HG03159 (cell line): ENCODE measurements at regions not wholly inside any gene's neighbourhood (a gene's known extent, or its start where the extent isn't known, plus 50 kb on each side); places are given as distances from the start of the nearest gene placed in this dataset.

Experiments
- ATAC-seq: cut with Tn5 transposase; IDR thresholded peaks from one replicate; pipeline ENCODE4 v1.9.1; 2021; ENCODE audit warnings: mild to moderate bottlenecking, moderate library complexity; ENCODE audit not compliant: unreplicated experiment

- ATAC-seq: no peak
Observed at GRCh38 chr5:128591598-128592455, 53.8 kb upstream of the FBN2 start.

- no peak for ATAC-seq
Observed at GRCh38 chr5:128596071-128596470, 58.0 kb upstream of the FBN2 start.

- ATAC-seq: no peak
Observed at GRCh38 chr5:128597156-128597555, 59.1 kb upstream of the FBN2 start.

- ATAC-seq: no peak
Observed at GRCh38 chr5:128613128-128613527, 75.1 kb upstream of the FBN2 start.

- no peak for ATAC-seq
Observed at GRCh38 chr5:128613766-128614165, 75.7 kb upstream of the FBN2 start.

- ATAC-seq: no peak
Observed at GRCh38 chr5:128615578-128615977, 77.5 kb upstream of the FBN2 start.

- ATAC-seq: no peak
Observed at GRCh38 chr5:128626536-128627090, 88.6 kb upstream of the FBN2 start.

GRCh38 chr5:128627939-128628338 is 89.9 kb upstream of the FBN2 start:
- ATAC-seq: no peak

- no peak for ATAC-seq
Observed at GRCh38 chr5:128629157-128629556, 91.1 kb upstream of the FBN2 start.

- ATAC-seq: no peak
Observed at GRCh38 chr5:128630121-128630520, 92.1 kb upstream of the FBN2 start.

GRCh38 chr5:128631771-128632170 is 93.7 kb upstream of the FBN2 start:
- ATAC-seq: no peak

- ATAC-seq: no peak
Observed at GRCh38 chr5:128632264-128632663, 94.2 kb upstream of the FBN2 start.

GRCh38 chr5:128633901-128634300 is 95.9 kb upstream of the FBN2 start:
- ATAC-seq: no peak

GRCh38 chr5:128635379-128635778 is 97.3 kb upstream of the FBN2 start:
- ATAC-seq: no peak

- no peak for ATAC-seq
Observed at GRCh38 chr5:128636361-128636760, 98.3 kb upstream of the FBN2 start.

GRCh38 chr5:128637031-128637430 is 99.0 kb upstream of the FBN2 start:
- no peak for ATAC-seq

GRCh38 chr5:128641861-128642260 is 103.8 kb upstream of the FBN2 start:
- no peak for ATAC-seq

- ATAC-seq: no peak
Observed at GRCh38 chr5:128644863-128645262, 106.8 kb upstream of the FBN2 start.

GRCh38 chr5:128645581-128645980 is 107.5 kb upstream of the FBN2 start:
- ATAC-seq: no peak

- ATAC-seq: no peak
Observed at GRCh38 chr5:128646176-128646575, 108.1 kb upstream of the FBN2 start.

- ATAC-seq: no peak
Observed at GRCh38 chr5:128649192-128649591, 111.1 kb upstream of the FBN2 start.

GRCh38 chr5:128662997-128663396 is 125.0 kb upstream of the FBN2 start:
- ATAC-seq: no peak
